T-helper 1 cell (primary cell): ENCODE measurements at regions not wholly inside any gene's neighbourhood (a gene's known extent, or its start where the extent isn't known, plus 50 kb on each side); places are given as distances from the start of the nearest gene placed in this dataset.

Source experiments
- DNase-seq, 5 donors: peaks; one replicate each; pipeline ENCODE4 v3.0.0-alpha.2; 2012 to 2020

GRCh38 chr1:186620566-186621350, 59.5 kb downstream of the PTGS2 start:
- DNase-seq: peak in 1 of 5 donors; percentile 78

GRCh38 chr1:186618401-186619170, 61.6 kb downstream of the PTGS2 start:
- DNase-seq: peak in 1 of 5 donors; percentile 84

DNA sequence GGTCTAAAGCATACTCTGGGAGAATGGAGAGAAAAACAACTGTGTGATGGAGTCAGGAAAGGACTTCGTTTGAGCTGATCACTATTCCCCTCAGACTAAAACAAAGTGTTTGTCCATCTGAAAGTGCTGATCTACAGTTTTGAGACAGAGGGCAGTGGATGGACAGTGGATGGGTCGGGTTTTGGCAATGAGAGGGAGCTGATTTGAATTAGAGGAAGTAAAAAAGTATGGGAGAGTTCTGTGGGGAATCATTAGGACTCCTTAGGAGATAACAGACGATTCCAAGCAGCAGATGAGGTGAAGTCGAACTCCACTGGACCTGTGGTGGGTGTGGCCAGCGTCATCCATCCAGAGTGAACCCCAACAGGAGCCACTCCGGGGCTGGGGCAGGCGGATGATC, 62.3 kb downstream of the PTGS2 start:
- DNase-seq: no peak

- no peak for DNase-seq
Observed at GRCh38 chr1:186616511-186616910, 63.7 kb downstream of the PTGS2 start.

DNA sequence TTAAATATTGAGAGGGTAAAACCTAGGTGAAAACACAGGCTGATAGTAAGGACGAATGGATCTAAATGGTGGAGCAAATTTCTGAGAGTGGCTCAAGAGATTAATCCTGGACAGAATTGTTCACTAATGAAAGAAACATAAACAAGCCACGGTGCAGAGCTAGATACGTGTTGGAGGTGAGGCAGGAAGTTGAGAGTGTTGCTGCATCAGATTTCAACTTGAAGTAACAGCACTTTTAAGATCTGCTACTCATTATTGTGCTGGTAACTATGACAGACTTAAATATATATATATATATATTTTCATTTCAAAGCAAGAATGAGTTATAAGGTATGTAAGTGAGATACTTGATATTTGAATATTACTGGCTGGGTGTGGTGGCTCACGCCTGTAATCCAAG, 64.9 kb downstream of the PTGS2 start:
- DNase-seq: peak in 1 of 5 donors; percentile 9

DNA sequence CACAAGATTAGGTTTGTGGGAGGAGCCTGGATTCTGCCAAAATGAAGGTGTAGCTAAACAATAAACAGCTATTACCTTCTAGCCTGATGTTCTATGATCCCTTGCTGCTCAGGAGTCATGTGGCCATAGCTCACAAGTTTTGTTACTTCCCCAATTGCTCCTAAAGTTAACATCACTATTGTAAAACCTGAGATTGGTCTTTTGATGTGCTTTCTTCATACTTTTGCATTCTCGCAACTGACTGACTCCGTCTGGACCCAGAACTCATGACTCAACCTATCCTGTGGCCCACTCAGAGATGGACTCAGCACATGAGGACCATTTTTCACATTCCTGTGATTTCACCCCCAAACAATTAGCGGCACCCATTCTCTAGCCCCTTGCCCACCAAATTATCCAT, 69.1 kb downstream of the PTGS2 start:
- no peak for DNase-seq

DNA sequence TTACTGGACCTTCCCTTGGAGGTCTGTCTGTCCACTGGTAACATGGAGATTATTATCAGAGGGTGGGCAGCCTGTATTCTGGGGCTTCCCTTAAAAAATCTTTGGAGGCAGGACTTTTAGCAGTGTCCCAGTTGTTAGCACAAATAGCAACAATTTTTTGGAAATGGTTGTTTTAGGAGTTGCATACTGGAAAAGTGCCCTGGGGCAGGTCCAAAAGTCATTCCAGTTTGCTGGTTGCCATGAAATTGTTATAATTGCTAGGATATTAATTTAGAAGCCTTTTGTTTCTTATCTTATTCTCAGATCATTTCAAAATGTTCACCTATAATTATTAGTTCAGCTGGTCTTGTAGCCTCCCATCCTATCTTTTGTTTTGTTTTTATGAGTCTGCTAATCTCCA, 71.0 kb downstream of the PTGS2 start:
- no peak for DNase-seq

DNA sequence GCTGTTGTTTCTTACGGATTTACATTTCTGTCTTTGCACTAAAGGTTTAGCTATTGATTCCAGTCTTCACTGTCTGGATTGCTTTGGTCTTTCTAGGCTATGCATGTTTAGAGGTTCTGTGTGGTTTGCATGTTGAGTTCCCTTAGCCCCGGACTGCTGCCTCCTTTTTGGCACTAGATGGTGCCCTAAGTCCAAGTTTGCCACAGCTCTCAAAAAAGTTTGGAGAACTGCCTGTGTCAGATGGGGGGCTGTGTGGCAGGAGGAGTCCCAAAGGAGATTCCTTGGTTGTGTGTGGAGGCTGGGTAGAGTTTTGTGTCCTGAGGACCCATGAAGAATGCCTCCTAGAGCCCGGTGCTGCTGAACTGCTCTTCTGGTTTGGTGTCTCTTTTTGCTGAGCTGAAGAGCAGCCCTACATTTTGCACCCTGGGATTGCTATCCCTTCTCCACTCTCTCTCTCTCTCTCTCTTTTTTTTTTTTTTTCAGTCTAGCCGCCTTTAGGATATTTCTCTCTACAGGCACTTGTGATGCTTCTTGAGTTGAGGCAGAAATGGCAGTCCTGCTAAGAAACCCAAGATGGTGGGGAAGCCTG, 74.4 kb downstream of the PTGS2 start:
- peak in 1 of 5 donors; percentile 33 for DNase-seq

DNA sequence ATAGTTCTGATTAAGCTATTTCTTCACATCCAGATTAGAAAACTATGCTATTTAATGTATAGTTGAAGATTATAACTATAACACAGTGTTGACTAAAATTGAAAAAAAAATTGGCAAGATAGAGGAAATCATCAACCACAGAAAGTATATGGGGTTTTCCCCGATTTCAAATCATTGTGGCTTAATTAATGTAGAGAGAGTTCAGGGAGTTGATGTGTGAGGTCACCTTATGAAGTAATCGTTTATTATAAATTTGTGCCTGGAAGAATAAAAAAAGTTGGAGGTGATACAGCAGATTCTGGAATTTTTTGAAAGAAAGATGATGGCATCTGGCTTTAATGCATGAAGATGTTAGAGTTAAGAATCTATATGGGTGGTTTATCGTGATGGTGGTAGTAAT, 84.3 kb downstream of the PTGS2 start:
- no peak for DNase-seq

- no peak for DNase-seq
Observed at GRCh38 chr1:186578325-186579016, 101.8 kb downstream of the PTGS2 start.

DNA sequence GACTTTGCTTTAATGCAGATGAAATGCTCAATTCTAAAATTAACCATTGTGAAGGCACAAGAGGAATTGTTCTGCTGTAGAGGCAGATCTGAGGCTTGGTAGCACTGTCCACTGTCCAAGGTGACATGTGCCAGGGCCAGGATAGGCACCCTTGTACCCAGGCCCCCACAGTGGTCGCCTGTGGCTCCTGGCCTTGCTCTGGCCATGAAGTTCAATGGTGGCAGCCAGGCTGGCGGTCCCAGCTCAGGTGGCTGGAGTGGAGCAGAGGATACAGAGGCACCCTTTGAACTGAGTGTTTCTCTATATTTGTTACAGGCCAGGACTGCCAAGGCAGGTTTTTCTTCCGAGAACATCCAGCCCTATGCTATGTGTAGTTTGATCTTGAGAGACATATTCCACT, 102.6 kb downstream of the PTGS2 start:
- DNase-seq: no peak

- no peak for DNase-seq
Observed at GRCh38 chr1:186577216-186577615, 103.0 kb downstream of the PTGS2 start.

- DNase-seq: no peak
Observed at GRCh38 chr1:186575348-186575747, 104.9 kb downstream of the PTGS2 start.

DNA sequence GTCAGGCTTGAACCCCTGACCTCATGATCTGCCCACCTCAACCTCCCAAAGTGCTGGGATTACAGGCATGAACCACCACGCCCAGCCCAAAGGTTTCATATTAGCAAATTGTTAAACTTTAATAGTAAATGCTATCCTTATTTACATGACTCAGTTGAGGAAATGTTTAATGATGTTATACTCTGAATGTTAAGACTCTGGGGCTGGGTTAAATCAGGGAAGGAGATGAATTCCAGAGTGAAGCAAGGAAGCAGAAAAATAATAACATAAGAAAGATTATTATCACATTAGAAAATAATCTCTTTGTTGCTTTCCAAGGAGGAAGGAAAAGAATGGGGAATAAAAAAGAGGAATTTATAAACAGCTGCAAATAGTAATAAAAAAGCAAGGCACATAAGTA, 105.3 kb downstream of the PTGS2 start:
- no peak for DNase-seq

DNA sequence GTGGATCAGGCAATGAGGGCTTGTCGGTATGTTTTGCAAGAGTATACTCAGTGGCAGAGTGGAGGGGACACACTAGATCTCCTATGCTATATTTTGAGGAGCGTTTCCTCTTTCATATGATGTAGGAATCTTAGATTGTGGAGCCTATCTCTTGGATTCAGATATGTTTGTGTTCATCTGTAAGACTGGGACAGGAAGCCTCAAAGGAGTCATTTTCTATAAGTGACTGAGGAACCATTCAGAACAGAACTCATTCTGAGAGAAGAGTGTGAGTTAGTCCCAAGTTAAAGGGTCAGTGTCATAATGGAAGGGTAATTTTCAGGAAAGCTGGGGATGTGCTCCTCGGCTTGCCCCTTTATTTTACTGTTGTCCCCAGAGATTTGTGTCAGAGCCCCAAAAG, 107.7 kb downstream of the PTGS2 start:
- DNase-seq: no peak

DNA sequence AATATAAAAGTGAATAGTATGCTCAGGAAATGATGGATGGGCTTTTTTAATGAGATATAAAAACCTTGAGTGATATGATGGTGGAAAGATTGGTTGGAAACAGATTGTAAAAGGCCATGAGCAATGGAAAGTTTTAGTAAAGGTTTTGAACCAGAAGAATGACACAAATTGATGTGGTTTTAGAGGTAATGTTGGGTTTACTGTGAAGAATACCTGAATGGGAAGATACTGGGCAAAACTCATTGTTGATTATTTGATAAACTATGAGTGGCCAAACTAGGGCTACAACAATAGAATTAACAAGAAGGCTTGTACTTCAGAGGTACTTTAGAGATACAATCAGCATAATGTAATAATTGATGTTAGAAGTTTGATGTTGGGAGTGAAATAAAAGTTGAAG, 108.5 kb downstream of the PTGS2 start:
- DNase-seq: no peak

- DNase-seq: no peak
Observed at GRCh38 chr1:186569856-186570255, 108.9 kb upstream of the PDC start.

DNA sequence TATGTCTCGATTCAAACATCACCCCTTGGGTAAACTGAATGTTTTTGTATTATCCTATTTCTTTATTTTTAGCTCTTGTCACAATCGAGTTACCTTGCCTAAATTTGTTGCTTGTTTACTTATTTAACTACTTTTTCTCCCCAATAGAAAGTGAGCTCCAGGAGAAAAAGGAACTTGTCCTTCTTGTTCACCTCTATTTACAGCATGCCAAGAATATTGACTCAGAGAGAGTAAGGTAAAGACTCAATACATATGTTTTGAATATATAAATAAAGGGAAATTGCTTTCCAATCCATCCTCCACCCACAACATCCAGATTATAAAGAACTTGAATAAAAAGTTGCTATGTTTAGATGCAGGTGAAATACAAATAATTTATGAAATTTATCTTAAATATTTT, 107.3 kb upstream of the PDC start:
- no peak for DNase-seq

GRCh38 chr1:186566140-186566855, 105.4 kb upstream of the PDC start:
- DNase-seq: no peak

DNA sequence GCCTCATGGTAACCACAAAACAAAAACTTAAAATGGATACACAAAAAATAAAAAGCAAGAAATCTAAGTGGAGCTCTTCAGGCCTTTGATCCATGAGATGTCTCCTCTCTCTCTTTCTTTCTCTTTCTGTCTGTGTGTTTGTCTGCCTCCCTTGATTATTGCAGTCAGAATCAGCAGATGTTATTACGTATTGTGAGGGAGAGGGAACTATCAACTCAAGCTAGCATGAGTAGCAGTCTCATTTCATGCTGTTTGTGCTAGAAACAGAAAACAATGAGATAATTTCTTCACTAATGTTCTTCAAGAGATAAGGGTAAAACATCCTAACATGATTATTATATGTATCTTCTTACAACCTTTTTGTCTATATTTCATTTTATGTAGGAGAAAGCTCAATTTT, 103.7 kb upstream of the PDC start:
- DNase-seq: no peak

GRCh38 chr1:186559601-186560116, 98.7 kb upstream of the PDC start:
- no peak for DNase-seq

GRCh38 chr1:186557147-186557777, 96.3 kb upstream of the PDC start:
- DNase-seq: no peak
